T-cell (primary cell): ENCODE measurements at regions not wholly inside any gene's neighbourhood (a gene's known extent, or its start where the extent isn't known, plus 50 kb on each side); places are given as distances from the start of the nearest gene placed in this dataset.

Experiments used
- ATAC-seq, 4 experiments: fragments of 200-7000 bp in 3 of 4; fragments of 150-1000 bp in 1 of 4; cut with Tn5 transposase; replicated peaks in 1 of 4; 1 replicate in 3 of 4; 2 replicates in 1 of 4; pipeline ENCODE4 v1.10.0; 2021; ENCODE audit warnings: moderate library complexity in 3 of 4, mild to moderate bottlenecking in 2 of 4, moderate number of reproducible peaks in 1 of 4
- CTCF ChIA-PET, 2 donors: fragments of 300-600 bp; sonication (Branson Sonifier 250); formaldehyde crosslinking; loops; one replicate each; lab custom pipeline; 2022; ENCODE audit warnings: antibody characterized with exemption in 2 of 2; lab: Charles Lee
- POLR2A ChIA-PET, 2 donors: fragments of 300-600 bp; sonication (Branson Sonifier 250); formaldehyde crosslinking; loops; one replicate each; lab custom pipeline; 2022; ENCODE audit warnings: antibody characterized with exemption in 2 of 2; lab: Charles Lee
- DNase-seq, 35 experiments: peaks; one replicate each; pipeline versions ENCODE4 v3.0.0 to v3.0.0-alpha.2; 2013 to 2023
- H3K27ac ChIP-seq: one replicate; pipeline ENCODE4 v1.5.1; 2013; ENCODE audit warnings: low read length
- H3K27me3 ChIP-seq, 2 experiments: replicated peaks in 1 of 2; 1 replicate in 1 of 2; 2 replicates in 1 of 2; pipeline versions ENCODE4 v1.6.1 to v1.7.0; 2013; ENCODE audit warnings: low read length in 1 of 2, mixed read lengths in 1 of 2; ENCODE audit not compliant: control insufficient read depth in 2 of 2, insufficient read depth in 2 of 2; ENCODE audit errors: extremely low read depth in 1 of 2
- H3K36me3 ChIP-seq, 2 donors: 1 replicate in 1 of 2; 2 replicates in 1 of 2; pipeline versions ENCODE4 v1.6.1 to v1.7.0; 2013; ENCODE audit warnings: low read length in 1 of 2; ENCODE audit not compliant: control insufficient read depth in 2 of 2, insufficient read depth in 1 of 2; ENCODE audit errors: extremely low read depth in 1 of 2
- H3K4me1 ChIP-seq, 2 experiments: 1 replicate in 1 of 2; 2 replicates in 1 of 2; pipeline versions ENCODE4 v1.6.1 to v1.7.0; 2013; ENCODE audit warnings: low read length in 2 of 2, mixed read lengths in 1 of 2; ENCODE audit not compliant: insufficient read depth in 2 of 2, control insufficient read depth in 1 of 2; ENCODE audit errors: extremely low read depth in 1 of 2
- H3K4me3 ChIP-seq, 2 donors: 1 replicate in 1 of 2; 2 replicates in 1 of 2; pipeline versions ENCODE4 v1.5.1 to v1.7.0; 2013; ENCODE audit warnings: mild to moderate bottlenecking in 2 of 2, low read length in 1 of 2, moderate library complexity in 1 of 2; ENCODE audit not compliant: control insufficient read depth in 1 of 2; ENCODE audit errors: extremely low read depth in 1 of 2
- H3K9me3 ChIP-seq: 2 replicates; pipeline ENCODE4 v1.7.0; 2013
- H3K27ac Mint-ChIP-seq, 2 donors: one replicate each; pipeline ENCODE4 v1.8.0; 2020 to 2021; ENCODE audit warnings: mild to moderate bottlenecking in 2 of 2, mixed read lengths in 2 of 2
- H3K27me3 Mint-ChIP-seq, 2 donors: one replicate each; pipeline ENCODE4 v1.8.0; 2021 to 2022; ENCODE audit warnings: mixed read lengths in 2 of 2
- H3K36me3 Mint-ChIP-seq: one replicate; pipeline ENCODE4 v1.8.0; 2021; ENCODE audit warnings: mixed read lengths
- H3K4me1 Mint-ChIP-seq, 3 donors: one replicate each; pipeline ENCODE4 v1.8.0; 2020 to 2022; ENCODE audit warnings: mixed read lengths in 3 of 3, mild to moderate bottlenecking in 1 of 3
- H3K4me3 Mint-ChIP-seq, 3 donors: one replicate each; pipeline ENCODE4 v1.8.0; 2020 to 2022; ENCODE audit warnings: mild to moderate bottlenecking in 3 of 3, mixed read lengths in 3 of 3, moderate library complexity in 3 of 3
- H3K9me3 Mint-ChIP-seq, 3 donors: one replicate each; pipeline ENCODE4 v1.8.0; 2020 to 2022; ENCODE audit warnings: mixed read lengths in 3 of 3
- WGBS: methylation state at CpG from one replicate; pipeline ENCODE4 v1.1.5; 2013; ENCODE audit warnings: missing lambda C conversion rate; ENCODE audit not compliant: insufficient coverage; 5-methylcytosine and 5-hydroxymethylcytosine counted together

DNA sequence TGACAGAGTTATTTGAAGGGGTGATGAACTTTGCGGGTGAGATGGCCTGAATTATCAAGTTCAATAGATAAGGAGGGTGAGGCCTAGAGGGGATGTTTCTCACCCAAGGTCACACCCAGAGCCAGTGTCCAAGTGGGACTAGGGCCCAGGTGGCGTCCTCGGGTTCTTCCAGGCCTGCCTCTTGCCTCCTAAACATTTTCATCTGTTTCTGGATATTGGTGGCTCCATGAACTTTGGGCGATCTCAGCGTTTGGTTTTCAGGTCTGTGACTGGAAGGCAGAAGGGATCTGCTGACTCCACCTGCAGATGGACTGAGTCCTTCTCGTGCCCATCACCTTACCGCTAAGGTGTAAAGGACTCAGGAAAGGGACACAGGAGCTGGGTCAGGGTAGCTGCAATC lies 137.3 kb downstream of the DDX1 start:
- Mint-ChIP-seq H3K27me3 (peaks cover 8 to 10% of the 10 kb centered on the region in 2 donors), H3K9me3 (no peaks in the 10 kb centered on the region), H3K27ac (no peak overlapping the region), H3K4me3 (no peak overlapping the region), H3K4me1 (no peaks in the 10 kb centered on the region), H3K36me3 (no peaks in the 10 kb centered on the region)
- no peak overlapping the region for H3K4me3 ChIP-seq
- ChIA-PET CTCF (no interaction called here), POLR2A (no interaction called here)
- no peak for ATAC-seq
- peaks cover 0 to 14% of the 10 kb centered on the region in 2 experiments for H3K27me3 ChIP-seq
- H3K36me3 ChIP-seq = no peaks in the 10 kb centered on the region
- H3K9me3 ChIP-seq = no peaks in the 10 kb centered on the region
- WGBS = 84% methylated on average over 6 of the region's 7 CpGs
- no peak overlapping the region for H3K27ac ChIP-seq
- no peaks in the 10 kb centered on the region for H3K4me1 ChIP-seq
- no peak for DNase-seq

DNA sequence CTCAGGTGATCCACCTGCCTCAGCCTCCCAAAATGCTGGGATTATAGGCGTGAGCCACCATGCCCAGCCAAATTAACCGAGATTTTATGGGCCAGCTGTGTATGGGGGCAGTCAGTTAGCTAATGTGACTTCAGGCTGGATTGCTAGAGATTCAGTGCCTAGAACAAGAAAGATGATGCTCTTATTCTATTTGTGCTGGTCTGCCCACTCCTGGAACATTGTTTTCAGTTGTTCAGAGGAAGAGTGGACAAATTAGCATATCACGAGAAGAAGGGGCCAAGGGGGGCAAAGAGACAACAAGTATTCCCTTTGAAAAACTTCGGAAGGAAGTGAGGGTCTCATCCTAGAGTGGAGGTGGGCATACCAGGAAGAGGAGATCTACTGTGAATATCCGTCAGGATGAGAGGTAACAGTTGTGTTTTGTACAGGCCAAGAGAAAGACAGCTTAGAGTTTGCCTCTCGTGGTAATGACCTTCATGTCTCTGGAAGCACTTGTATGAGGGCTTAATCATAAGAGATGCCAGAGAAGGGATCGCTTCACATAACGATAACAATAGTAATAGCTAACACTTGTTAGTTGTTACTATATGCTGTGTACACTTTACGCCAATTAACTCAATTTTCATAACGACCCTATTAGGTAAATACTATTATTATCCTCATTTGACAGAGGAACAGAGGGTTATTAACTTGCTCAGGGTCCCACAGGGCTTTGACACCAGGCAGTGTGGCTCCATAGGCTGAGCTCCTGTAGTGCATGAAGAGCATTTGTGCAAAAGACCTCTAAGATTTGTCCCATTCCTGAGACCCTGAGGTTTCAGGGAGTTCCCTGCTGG lies 138.3 kb downstream of the DDX1 start:
- Histone ChIP-seq H3K4me1 (no peaks in the 10 kb centered on the region), H3K4me3 (no peak overlapping the region), H3K9me3 (no peaks in the 10 kb centered on the region), H3K27me3 (peaks cover 0 to 14% of the 10 kb centered on the region in 2 experiments), H3K27ac (no peak overlapping the region), H3K36me3 (no peaks in the 10 kb centered on the region)
- Mint-ChIP-seq H3K36me3 (no peaks in the 10 kb centered on the region), H3K9me3 (no peaks in the 10 kb centered on the region), H3K4me1 (no peaks in the 10 kb centered on the region), H3K27me3 (peaks cover 4 to 7% of the 10 kb centered on the region in 2 donors), H3K4me3 (no peak overlapping the region), H3K27ac (no peak overlapping the region)
- DNase-seq (no peak), ATAC-seq (no peak)
- ChIA-PET POLR2A (no interaction called here), CTCF (no interaction called here)
- WGBS = 75% methylated on average over 5 of the region's 10 CpGs

- Mint-ChIP-seq H3K27ac (no peak overlapping the region), H3K4me1 (no peaks in the 10 kb centered on the region), H3K9me3 (no peaks in the 10 kb centered on the region), H3K4me3 (no peak overlapping the region), H3K36me3 (no peaks in the 10 kb centered on the region), H3K27me3 (peaks cover 7 to 8% of the 10 kb centered on the region in 2 donors)
- Histone ChIP-seq H3K9me3 (no peaks in the 10 kb centered on the region), H3K27me3 (peaks cover 0 to 14% of the 10 kb centered on the region in 2 experiments), H3K4me1 (no peaks in the 10 kb centered on the region), H3K4me3 (no peak overlapping the region), H3K27ac (no peak overlapping the region), H3K36me3 (no peaks in the 10 kb centered on the region)
- WGBS = 26% methylated on average over 6 of the region's 7 CpGs
- POLR2A ChIA-PET = no interaction called here
- DNase-seq (no peak), ATAC-seq (peak in 1 of 4 experiments; percentile 33)
- CTCF ChIA-PET = no interaction called here
Observed at GRCh38 chr2:15730545-15731212, 139.0 kb downstream of the DDX1 start.

DNA sequence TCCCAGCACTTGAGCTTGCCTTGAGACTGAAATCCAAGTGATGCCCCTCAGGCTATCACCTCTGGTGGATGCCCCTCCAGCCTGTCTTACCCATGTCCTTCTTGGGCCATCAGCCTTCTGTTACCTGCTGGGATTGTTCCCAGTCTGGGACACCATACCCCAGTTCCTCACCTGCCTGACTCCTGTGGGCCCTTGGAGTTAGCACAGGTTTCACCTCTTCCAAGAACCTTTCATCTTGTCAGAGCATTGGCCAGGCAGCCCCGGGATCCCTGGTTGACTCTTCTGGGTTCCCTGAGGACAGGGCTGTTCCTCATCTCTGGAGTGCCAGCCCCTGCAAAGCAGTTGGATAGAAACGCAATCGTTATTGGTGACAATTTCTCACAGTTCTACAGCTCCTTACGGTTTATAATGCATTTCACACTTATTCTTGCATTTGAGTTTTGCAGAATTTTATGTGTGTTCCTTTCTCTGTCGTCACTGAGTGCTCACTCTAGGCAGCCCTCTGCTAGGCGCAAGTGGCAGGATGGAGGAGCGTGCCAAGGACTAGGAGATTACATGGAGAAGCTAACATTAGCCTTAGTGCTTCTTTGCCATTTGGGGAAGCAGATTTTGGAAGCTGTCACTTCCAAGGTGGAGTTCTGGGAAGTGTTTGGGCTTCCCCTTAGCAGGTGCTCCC lies 139.7 kb downstream of the DDX1 start:
- no peaks in the 10 kb centered on the region for H3K4me1 Mint-ChIP-seq
- peaks cover 4 to 10% of the 10 kb centered on the region in 2 donors for H3K27me3 Mint-ChIP-seq
- no peak overlapping the region for H3K4me3 Mint-ChIP-seq
- H3K9me3 Mint-ChIP-seq = no peaks in the 10 kb centered on the region
- ChIA-PET CTCF (no interaction called here), POLR2A (no interaction called here)
- ATAC-seq (no peak), DNase-seq (no peak)
- no peak overlapping the region for H3K27ac Mint-ChIP-seq
- H3K36me3 Mint-ChIP-seq = no peaks in the 10 kb centered on the region
- H3K36me3 ChIP-seq = no peaks in the 10 kb centered on the region
- H3K4me1 ChIP-seq = no peaks in the 10 kb centered on the region
- H3K9me3 ChIP-seq = no peaks in the 10 kb centered on the region
- 73% methylated on average over 5 of the region's 7 CpGs for WGBS
- H3K27me3 ChIP-seq = peaks cover 0 to 11% of the 10 kb centered on the region in 2 experiments
- H3K4me3 ChIP-seq = no peak overlapping the region
- no peak overlapping the region for H3K27ac ChIP-seq

DNA sequence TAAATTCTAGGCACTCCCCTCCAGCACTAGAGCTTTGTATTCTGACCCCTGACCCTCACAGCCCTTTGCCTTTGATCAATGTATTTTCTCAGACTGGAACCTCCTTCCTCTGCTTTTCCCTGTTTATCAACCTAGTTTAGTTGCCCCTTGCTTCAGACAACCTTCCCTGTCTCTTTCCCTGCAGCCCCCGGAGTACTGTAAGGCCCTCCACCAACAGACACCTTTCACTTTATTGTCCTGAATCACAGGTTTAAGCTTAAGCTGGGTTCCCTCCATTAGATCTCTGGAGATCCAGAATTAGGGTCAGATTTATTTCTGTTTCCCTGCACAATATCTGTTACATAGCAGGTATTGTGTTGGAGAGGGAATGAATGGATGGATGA lies 140.2 kb downstream of the DDX1 start:
- no peak overlapping the region for H3K27ac ChIP-seq
- ChIA-PET POLR2A (no interaction called here), CTCF (no interaction called here)
- no peak overlapping the region for H3K27ac Mint-ChIP-seq
- H3K27me3 ChIP-seq = peaks cover 0 to 12% of the 10 kb centered on the region in 2 experiments
- DNase-seq = no peak
- H3K27me3 Mint-ChIP-seq = peaks cover 4 to 10% of the 10 kb centered on the region in 2 donors
- H3K4me1 ChIP-seq = no peaks in the 10 kb centered on the region
- no peaks in the 10 kb centered on the region for H3K36me3 ChIP-seq
- H3K36me3 Mint-ChIP-seq = no peaks in the 10 kb centered on the region
- no peak overlapping the region for H3K4me3 ChIP-seq
- no peak overlapping the region for H3K4me3 Mint-ChIP-seq
- H3K9me3 ChIP-seq = no peaks in the 10 kb centered on the region
- H3K4me1 Mint-ChIP-seq = no peaks in the 10 kb centered on the region
- H3K9me3 Mint-ChIP-seq = no peaks in the 10 kb centered on the region
- no peak for ATAC-seq
- 80% methylated on average over 1 of the region's 1 CpG for WGBS

GRCh38 chr2:15732341-15733077 lies 140.8 kb downstream of the DDX1 start:
- no peak for DNase-seq
- no peak for ATAC-seq
- Mint-ChIP-seq H3K4me1 (no peaks in the 10 kb centered on the region), H3K27me3 (peaks cover 2 to 7% of the 10 kb centered on the region in 2 donors), H3K9me3 (no peaks in the 10 kb centered on the region), H3K27ac (no peak overlapping the region), H3K36me3 (no peaks in the 10 kb centered on the region), H3K4me3 (no peak overlapping the region)
- Histone ChIP-seq H3K27me3 (peaks cover 0 to 12% of the 10 kb centered on the region in 2 experiments), H3K36me3 (no peaks in the 10 kb centered on the region), H3K9me3 (no peaks in the 10 kb centered on the region), H3K4me1 (no peaks in the 10 kb centered on the region), H3K27ac (no peak overlapping the region), H3K4me3 (no peak overlapping the region)
- ChIA-PET CTCF (no interaction called here), POLR2A (no interaction called here)
- 70% methylated on average over 2 of the region's 7 CpGs for WGBS
